HG03039 (cell line): ENCODE measurements at regions not wholly inside any gene's neighbourhood (a gene's known extent, or its start where the extent isn't known, plus 50 kb on each side); places are given as distances from the start of the nearest gene placed in this dataset.

ENCODE experiments used
- ATAC-seq: cut with Tn5 transposase; IDR thresholded peaks from one replicate; pipeline ENCODE4 v1.9.1; 2021; ENCODE audit warnings: mild to moderate bottlenecking, moderate library complexity; ENCODE audit not compliant: unreplicated experiment

- no peak for ATAC-seq
Observed at GRCh38 chr9:106307670-106308069, 555.3 kb upstream of the ZNF462 start.

- no peak for ATAC-seq
Observed at GRCh38 chr9:106309925-106310324, 553.0 kb upstream of the ZNF462 start.

DNA sequence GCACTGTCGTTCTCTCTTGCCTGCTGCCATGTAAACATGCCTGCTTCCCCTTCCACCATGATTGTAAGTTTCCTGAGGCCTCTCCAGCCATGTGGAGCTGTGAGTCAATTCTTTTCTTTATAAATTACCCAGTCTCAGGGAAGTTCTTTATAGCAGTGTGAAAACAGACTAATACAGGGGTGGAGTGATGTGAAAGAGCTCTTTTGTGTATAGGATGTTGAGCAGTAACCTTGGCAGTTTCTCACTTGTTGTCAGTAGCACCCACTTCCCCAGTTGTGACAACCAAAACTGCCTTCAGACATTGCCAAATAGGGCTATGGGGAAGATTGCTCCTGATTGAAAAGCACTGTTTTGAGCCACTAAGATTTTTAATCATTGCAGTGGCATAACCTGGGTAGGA is 552.2 kb upstream of the ZNF462 start:
- ATAC-seq = no peak

DNA sequence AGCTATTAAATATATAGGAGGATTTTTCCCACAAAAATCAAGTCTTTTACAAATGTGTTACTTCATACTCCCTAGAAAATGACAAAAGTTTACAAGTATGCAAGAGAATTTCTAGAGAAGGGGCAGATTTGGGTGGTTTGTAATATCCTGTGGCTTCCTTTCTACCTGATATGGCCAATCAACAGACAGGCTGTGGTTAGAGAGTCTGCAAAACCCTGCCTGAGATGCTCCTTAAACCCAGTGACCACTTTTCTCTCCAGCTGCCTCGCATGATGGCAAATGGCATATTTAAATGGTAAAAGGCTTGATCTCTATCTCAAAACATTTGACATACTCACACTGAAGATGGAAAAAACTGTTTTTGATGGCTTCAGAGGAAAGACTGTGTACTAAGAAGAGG is 550.1 kb upstream of the ZNF462 start:
- ATAC-seq = no peak

- no peak for ATAC-seq
Observed at GRCh38 chr9:106314476-106314875, 548.5 kb upstream of the ZNF462 start.

- no peak for ATAC-seq
Observed at GRCh38 chr9:106321394-106322180, 541.4 kb upstream of the ZNF462 start.

- no peak for ATAC-seq
Observed at GRCh38 chr9:106322706-106323245, 540.2 kb upstream of the ZNF462 start.

GRCh38 chr9:106324053-106324585 is 538.8 kb upstream of the ZNF462 start:
- no peak for ATAC-seq

GRCh38 chr9:106324591-106325280 is 538.2 kb upstream of the ZNF462 start:
- ATAC-seq = no peak

- ATAC-seq = no peak
Observed at GRCh38 chr9:106326493-106326892, 536.5 kb upstream of the ZNF462 start.

DNA sequence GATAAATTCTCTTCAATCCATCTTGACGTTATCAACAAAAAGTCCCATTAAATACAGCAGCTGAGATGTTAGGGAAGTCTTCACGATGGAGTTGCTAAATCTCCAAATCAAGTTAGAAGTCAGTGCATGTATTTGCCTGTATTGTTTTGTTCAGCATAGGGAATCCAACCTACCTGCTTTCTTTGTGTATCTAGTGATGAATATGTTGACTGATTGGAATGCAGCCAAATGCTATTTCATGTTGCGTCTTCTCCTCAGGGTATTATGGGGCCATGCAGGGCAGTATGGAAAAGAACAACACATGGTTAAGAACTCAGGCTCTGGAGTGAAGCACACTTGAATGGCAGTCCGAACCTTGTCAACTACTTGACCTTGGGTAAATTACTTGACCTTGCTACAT is 529.5 kb upstream of the ZNF462 start:
- ATAC-seq = no peak

- no peak for ATAC-seq
Observed at GRCh38 chr9:106334081-106334480, 528.9 kb upstream of the ZNF462 start.

DNA sequence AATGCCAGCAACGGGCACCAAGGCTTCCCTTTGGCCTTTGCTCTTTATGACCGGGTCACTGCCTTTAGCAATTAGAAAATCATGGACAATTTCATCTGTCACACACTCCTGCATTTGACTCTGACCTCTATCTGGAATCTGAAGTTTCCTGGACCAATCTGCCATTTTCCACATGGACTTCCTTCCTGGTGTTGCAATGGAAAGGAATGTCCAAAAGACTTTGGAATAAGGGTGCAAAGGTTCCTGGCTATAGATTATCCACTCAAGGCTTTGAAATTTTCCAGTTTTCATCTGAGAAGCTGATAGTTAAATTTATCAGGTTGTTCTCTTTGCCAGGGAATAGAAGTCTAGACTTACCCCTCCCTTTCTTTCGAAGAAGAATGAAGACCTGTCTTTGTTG is 523.1 kb upstream of the ZNF462 start:
- no peak for ATAC-seq

GRCh38 chr9:106350777-106351176 is 512.2 kb upstream of the ZNF462 start:
- no peak for ATAC-seq

GRCh38 chr9:106356924-106357323 is 506.0 kb upstream of the ZNF462 start:
- ATAC-seq = no peak

GRCh38 chr9:106358331-106358730 is 504.6 kb upstream of the ZNF462 start:
- no peak for ATAC-seq

GRCh38 chr9:106376689-106377088 is 486.3 kb upstream of the ZNF462 start:
- no peak for ATAC-seq

DNA sequence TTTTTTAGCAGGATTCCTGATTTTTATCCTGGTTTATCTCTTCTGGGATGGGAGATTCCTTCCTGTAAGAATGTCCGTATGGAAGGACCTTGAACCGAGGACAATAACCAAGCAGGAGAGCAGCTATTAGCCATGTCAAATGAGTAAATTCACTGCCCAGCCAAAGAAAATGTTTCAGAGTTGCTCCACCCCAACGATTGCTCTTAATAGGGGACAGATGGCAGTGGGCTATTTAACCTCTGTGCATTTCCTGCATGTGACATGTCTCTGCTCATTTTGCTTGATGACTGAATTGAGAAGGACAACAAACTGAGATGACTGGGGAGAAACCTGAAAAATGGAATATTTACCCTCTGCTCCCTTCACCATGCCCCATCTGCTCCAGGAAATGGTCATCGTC is 479.9 kb upstream of the ZNF462 start:
- no peak for ATAC-seq

DNA sequence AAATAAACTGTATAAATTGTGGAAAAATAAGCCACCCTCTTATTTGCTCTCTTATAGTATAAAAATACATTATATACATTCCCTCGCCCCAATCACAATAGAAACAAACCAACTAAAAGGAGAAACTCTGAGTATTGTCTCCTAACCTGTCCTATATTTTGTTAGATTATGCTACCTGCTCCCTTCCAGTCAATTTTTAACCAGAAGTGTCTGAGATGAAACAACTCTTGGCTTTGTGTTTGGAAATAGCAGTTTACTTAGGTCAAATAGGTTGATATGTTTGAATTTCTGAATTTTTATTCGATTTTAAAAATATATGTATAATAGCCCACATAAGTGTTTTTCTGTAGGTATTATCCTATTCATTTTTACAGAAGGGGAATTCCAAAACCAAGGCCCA is 475.0 kb upstream of the ZNF462 start:
- ATAC-seq = no peak

DNA sequence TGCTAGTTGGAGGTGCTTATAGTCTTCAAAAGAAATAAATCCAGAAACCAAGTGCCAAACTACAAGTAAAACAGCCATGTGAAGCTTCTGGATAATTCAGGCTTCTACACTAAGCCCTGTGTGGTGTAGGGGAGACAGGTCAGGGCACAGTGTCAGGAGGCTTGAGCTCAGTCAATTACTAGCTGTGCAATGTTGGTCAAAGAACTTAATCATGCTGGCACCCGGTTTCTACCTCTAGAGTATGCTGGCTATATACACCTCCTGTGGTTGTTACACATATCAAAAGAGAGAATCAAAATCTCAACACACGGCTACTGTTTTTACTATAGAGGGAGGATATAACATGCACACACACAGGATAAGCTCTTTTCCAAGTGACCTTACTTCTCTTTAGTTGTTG is 469.7 kb upstream of the ZNF462 start:
- ATAC-seq = no peak

DNA sequence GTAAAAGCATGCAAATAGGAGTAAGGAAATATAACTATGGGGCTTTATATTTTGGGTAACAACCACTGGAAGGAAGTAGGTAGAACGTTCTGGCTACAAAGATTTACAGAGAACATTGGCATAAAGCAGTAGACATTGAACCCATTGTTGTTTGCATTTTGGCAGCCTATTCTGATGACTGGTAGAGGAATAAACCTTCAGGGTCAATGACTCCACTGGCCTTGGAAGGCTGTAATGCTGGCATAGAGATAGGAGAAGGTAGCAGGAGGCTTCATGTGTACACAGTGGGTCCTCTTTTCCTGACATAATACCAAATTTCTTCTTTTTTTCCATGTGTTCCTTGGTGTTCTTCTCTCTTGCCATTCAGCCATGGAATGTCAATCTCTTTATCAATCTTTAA is 462.8 kb upstream of the ZNF462 start:
- no peak for ATAC-seq

DNA sequence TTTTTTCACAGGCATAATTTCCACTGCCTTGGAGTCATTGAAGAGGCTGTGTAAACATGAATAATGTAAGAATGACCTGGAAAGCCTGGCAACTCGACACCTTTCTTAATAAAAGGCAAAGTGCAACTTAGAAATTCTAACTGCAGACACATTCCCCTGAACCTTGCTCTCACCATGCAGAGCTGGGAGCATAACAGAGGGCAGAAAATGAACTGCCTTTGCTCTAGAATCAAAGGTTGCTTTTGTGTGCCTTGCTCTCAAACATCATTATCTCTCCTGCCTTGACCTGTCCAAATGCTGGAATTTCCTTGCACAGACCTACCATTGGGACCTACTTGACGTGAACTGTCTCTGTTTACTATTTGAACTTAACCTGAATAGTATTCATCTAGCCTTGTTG is 462.0 kb upstream of the ZNF462 start:
- no peak for ATAC-seq
